Cardiac muscle cell (in vitro differentiated cells and primary cell): ENCODE measurements at regions not wholly inside any gene's neighbourhood (a gene's known extent, or its start where the extent isn't known, plus 50 kb on each side); places are given as distances from the start of the nearest gene placed in this dataset.

ENCODE experiments used
- DNase-seq, 2 donors: peaks; one replicate each; pipeline versions ENCODE4 v3.0.0 to v3.0.0-alpha.2; 2010 to 2017; ENCODE audit warnings: low read depth in 1 of 2, low spot score in 1 of 2
- H3K27ac ChIP-seq: fragments of 200-600 bp; sonication (generic); 2 replicates; pipeline ENCODE4 v1.5.1; 2016
- H3K27me3 ChIP-seq: fragments of 200-600 bp; sonication (generic); 2 replicates; pipeline ENCODE4 v1.6.0; 2016; ENCODE audit warnings: control low read depth
- H3K36me3 ChIP-seq: fragments of 200-600 bp; sonication (generic); 2 replicates; pipeline ENCODE4 v1.5.1; 2016; ENCODE audit warnings: control low read depth
- H3K4me1 ChIP-seq: fragments of 200-600 bp; sonication (generic); 2 replicates; pipeline ENCODE4 v1.8.1; 2017; ENCODE audit warnings: low read depth, mild to moderate bottlenecking, mixed run types
- H3K4me3 ChIP-seq: fragments of 200-600 bp; sonication (generic); 2 replicates; pipeline ENCODE4 v1.5.1; 2016; ENCODE audit warnings: mild to moderate bottlenecking
- H3K9me3 ChIP-seq: fragments of 200-600 bp; sonication (generic); 2 replicates; pipeline ENCODE4 v1.5.1; 2017; ENCODE audit warnings: low read depth, mild to moderate bottlenecking, control low read depth
- TF ChIP-seq, protein P1 (sequence below): IDR thresholded peaks from 2 replicates; pipeline ENCODE4 v1.5.1; 2012; ENCODE audit warnings: low read depth, mild to moderate bottlenecking, low read length

DNA sequence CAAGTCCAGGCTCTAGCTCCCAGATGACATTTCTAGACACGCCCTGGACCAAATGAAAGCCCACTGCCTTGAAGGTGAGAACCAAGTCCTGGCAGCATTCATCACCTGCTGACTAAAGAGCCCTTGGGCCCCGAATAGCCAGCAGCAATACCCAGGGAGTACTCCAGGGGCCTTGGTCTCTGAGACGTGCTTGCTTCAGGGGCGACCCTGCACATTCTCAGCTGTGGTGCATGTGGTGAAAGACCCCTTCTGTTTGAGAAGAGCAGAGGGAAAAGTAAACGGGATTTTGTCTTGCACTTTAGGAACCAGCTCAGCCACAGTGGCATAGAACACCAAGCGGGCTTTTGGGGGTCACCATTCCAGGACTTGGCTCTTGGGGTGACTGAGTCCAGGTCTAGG is 260.5 kb upstream of the MYT1L start:
- Histone ChIP-seq H3K4me3 (no peak overlapping the region), H3K36me3 (no peaks in the 10 kb centered on the region), H3K4me1 (no peaks in the 10 kb centered on the region), H3K27ac (no peak overlapping the region), H3K9me3 (no peaks in the 10 kb centered on the region), H3K27me3 (no peaks in the 10 kb centered on the region)
- TF ChIP-seq, protein P1, sequence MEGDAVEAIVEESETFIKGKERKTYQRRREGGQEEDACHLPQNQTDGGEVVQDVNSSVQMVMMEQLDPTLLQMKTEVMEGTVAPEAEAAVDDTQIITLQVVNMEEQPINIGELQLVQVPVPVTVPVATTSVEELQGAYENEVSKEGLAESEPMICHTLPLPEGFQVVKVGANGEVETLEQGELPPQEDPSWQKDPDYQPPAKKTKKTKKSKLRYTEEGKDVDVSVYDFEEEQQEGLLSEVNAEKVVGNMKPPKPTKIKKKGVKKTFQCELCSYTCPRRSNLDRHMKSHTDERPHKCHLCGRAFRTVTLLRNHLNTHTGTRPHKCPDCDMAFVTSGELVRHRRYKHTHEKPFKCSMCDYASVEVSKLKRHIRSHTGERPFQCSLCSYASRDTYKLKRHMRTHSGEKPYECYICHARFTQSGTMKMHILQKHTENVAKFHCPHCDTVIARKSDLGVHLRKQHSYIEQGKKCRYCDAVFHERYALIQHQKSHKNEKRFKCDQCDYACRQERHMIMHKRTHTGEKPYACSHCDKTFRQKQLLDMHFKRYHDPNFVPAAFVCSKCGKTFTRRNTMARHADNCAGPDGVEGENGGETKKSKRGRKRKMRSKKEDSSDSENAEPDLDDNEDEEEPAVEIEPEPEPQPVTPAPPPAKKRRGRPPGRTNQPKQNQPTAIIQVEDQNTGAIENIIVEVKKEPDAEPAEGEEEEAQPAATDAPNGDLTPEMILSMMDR: no peak
- DNase-seq: no peak

DNA sequence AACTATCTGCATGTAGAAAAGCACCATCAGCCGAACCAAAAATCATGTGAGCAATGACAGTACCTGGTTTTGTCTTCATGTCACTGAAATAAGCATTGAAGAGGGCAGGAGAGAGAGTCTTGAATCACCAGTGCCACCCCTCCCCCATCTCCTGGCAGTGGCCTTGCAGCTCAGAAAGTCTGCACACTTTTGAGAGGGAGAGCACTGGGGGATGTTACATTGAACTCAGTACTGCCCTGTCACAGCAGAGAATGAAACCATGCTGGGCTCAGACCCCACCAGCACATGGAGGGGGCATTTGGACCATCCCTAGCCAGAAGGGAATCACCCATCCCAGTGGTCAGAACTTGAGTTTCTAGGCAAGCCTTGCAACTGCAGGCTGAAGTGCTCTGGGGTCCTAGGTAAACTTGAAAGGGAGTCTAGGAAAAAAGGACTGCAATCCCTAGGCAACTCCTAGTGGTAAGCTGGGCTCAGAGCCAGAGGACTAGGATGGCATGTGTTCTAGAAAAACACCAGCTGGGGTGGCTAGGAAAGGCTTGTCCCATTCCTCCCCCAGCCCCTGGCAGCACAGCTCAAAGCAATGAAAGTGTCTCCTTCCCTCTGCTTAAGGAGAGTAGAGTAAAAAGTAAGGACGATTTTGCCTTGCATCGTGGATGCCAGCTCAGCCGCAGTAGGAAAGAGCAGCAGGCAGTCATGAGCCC is 259.9 kb upstream of the MYT1L start:
- TF ChIP-seq, protein P1: no peak
- no peak overlapping the region for H3K4me3 ChIP-seq
- H3K9me3 ChIP-seq: no peaks in the 10 kb centered on the region
- H3K36me3 ChIP-seq: no peaks in the 10 kb centered on the region
- H3K27ac ChIP-seq: no peak overlapping the region
- H3K27me3 ChIP-seq: no peaks in the 10 kb centered on the region
- H3K4me1 ChIP-seq: no peaks in the 10 kb centered on the region
- DNase-seq: no peak

DNA sequence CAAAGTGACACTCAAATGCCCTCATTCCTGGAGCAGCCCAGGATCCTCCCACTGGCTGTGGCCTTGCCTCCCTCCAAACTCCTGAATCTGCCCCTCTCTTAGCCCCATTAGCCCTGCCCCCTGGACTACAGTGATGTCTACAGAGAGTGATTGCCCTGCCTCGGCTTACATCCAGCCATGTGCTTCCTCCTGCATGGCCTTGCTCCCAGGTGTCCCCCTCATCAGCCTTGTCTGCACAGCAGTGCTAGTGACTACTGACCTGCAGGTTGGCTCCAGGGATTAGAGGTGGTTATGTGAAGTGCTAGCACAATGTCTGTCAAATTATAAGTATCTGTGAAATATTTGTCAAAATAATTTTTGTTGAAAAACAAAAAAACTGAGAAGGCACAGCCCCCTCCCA is 259.1 kb upstream of the MYT1L start:
- DNase-seq: no peak

DNA sequence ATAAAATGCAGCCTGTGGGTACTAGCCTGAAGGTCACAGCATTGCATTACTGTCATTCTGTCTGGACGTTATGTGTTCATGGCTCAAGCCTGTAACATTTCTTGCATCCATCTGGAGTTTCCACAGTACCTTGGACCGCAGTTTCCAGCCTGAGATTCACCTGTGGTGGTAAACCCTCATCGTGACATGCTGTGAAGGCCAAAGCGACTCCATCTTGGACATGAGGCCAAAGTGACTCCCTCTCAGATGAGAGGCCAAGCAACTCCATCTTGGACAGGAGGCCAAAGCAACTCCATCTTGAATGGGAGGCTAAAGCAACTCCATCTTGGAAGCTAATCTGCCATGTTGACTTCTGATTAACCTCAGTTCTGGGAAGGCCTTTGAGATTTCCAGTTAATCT is 257.7 kb upstream of the MYT1L start:
- no peaks in the 10 kb centered on the region for H3K36me3 ChIP-seq
- H3K4me1 ChIP-seq: no peaks in the 10 kb centered on the region
- no peaks in the 10 kb centered on the region for H3K9me3 ChIP-seq
- no peak overlapping the region for H3K27ac ChIP-seq
- TF ChIP-seq, protein P1: no peak
- no peak for DNase-seq
- no peaks in the 10 kb centered on the region for H3K27me3 ChIP-seq
- H3K4me3 ChIP-seq: no peak overlapping the region

More for the DNA sequence above, 259.1 kb upstream of the MYT1L start:
- Histone ChIP-seq H3K4me1 (no peaks in the 10 kb centered on the region), H3K9me3 (no peaks in the 10 kb centered on the region), H3K36me3 (no peaks in the 10 kb centered on the region), H3K4me3 (no peak overlapping the region), H3K27me3 (no peaks in the 10 kb centered on the region), H3K27ac (no peak overlapping the region)
- TF ChIP-seq, protein P1: no peak

DNA sequence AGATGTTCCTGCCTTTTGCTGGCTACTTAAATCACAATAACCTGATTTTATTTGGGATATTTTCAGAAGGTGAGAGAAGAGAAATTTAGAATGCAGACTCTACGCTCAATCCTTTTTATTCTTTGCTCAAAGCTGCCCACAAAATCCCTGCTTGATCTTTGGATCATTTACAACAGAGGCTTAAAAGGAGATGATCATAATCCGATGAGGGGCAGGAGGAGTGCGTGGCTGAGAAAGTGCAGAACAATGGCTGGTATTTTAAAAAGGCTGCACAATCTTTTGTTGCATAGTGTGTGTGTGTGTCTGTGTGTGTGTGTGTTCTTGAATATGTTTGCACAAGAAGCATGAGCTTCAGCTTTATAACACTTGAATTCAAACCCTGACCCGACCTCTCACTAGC is 256.3 kb upstream of the MYT1L start:
- TF ChIP-seq, protein P1: no peak
- no peak for DNase-seq
- Histone ChIP-seq H3K27me3 (no peaks in the 10 kb centered on the region), H3K4me3 (no peak overlapping the region), H3K36me3 (no peaks in the 10 kb centered on the region), H3K9me3 (no peaks in the 10 kb centered on the region), H3K27ac (no peak overlapping the region), H3K4me1 (no peaks in the 10 kb centered on the region)

DNA sequence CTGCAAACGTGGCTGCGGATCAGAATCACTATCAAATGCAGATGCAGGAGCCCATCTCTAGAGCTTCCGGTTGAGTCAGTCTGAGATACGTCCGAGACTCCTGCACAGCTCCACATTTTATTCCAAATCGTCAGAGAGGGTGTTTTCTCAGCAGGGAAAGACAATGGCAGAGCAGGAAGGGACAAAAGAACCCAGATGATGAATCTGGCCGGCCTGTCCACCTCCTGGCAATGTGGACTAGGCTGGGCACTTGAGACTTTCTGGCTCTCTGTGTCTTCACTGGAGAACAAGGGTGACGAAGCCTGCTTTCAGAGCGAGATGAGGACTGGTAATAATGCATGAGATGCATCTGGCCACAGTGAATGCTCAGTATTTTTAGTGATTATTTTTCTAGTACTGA is 255.9 kb upstream of the MYT1L start:
- no peaks in the 10 kb centered on the region for H3K4me1 ChIP-seq
- no peak overlapping the region for H3K4me3 ChIP-seq
- H3K27me3 ChIP-seq: no peaks in the 10 kb centered on the region
- H3K27ac ChIP-seq: no peak overlapping the region
- TF ChIP-seq, protein P1: no peak
- no peaks in the 10 kb centered on the region for H3K9me3 ChIP-seq
- no peaks in the 10 kb centered on the region for H3K36me3 ChIP-seq
- DNase-seq: no peak
